WTC11 (cell line): ENCODE measurements at regions not wholly inside any gene's neighbourhood (a gene's known extent, or its start where the extent isn't known, plus 50 kb on each side); places are given as distances from the start of the nearest gene placed in this dataset.

ENCODE experiments used
- ATF1 ChIP-seq: sonication (generic); formaldehyde crosslinking; IDR thresholded peaks from 2 replicates; pipeline ENCODE4 v1.8.1; 2023; ENCODE audit warnings: mild to moderate bottlenecking, moderate library complexity, missing genetic modification reagents
- ATF3 ChIP-seq: sonication (generic); formaldehyde crosslinking; conservative IDR thresholded peaks from 2 replicates; pipeline ENCODE4 v1.8.1; 2022; ENCODE audit warnings: mild to moderate bottlenecking, missing genetic modification reagents
- GRHL2 ChIP-seq: fragments of 250-450 bp; sonication (Bioruptor Pico); IDR thresholded peaks from 2 replicates; pipeline ENCODE4 v1.8.0; 2022; ENCODE audit warnings: mild to moderate bottlenecking, moderate library complexity; ENCODE audit not compliant: insufficient replicate concordance, severe bottlenecking
- IRF2 ChIP-seq: sonication (generic); formaldehyde crosslinking; IDR thresholded peaks from 2 replicates; pipeline ENCODE4 v1.8.0; 2022; ENCODE audit warnings: low read depth, missing genetic modification reagents, borderline replicate concordance
- JUN ChIP-seq: sonication (generic); formaldehyde crosslinking; IDR thresholded peaks from 2 replicates; pipeline ENCODE4 v1.8.0; 2023; ENCODE audit warnings: mild to moderate bottlenecking, missing genetic modification reagents
- NR1H2 ChIP-seq: sonication (generic); formaldehyde crosslinking; IDR thresholded peaks from 2 replicates; pipeline ENCODE4 v1.9.0; 2021; ENCODE audit warnings: mild to moderate bottlenecking, moderate library complexity, missing genetic modification reagents
- SMAD3 ChIP-seq: sonication (generic); formaldehyde crosslinking; IDR thresholded peaks from 2 replicates; pipeline ENCODE4 v1.8.0; 2022; ENCODE audit warnings: missing genetic modification reagents, mild to moderate bottlenecking, borderline replicate concordance
- TEAD1 ChIP-seq: sonication (generic); formaldehyde crosslinking; IDR thresholded peaks from 2 replicates; pipeline ENCODE4 v1.8.0; 2022; ENCODE audit warnings: mild to moderate bottlenecking, missing genetic modification reagents
- ZNF532 ChIP-seq: fragments of 250-450 bp; sonication (Bioruptor Pico); IDR thresholded peaks from 2 replicates; pipeline ENCODE4 v1.9.0; 2021; ENCODE audit warnings: mild to moderate bottlenecking, borderline replicate concordance
- ZSCAN18 ChIP-seq: fragments of 250-450 bp; sonication (Bioruptor Pico); IDR thresholded peaks from 2 replicates; pipeline ENCODE4 v2.1.2; 2022; ENCODE audit warnings: mild to moderate bottlenecking, moderate library complexity
- TF ChIP-seq, protein P1 (sequence below): fragments of 200-600 bp; IDR thresholded peaks from 2 replicates; pipeline ENCODE4 v1.8.0; 2022; ENCODE audit warnings: antibody characterized with exemption
- TF ChIP-seq, protein P2 (sequence below): sonication (generic); formaldehyde crosslinking; IDR thresholded peaks from 2 replicates; pipeline ENCODE4 v1.8.1; 2023; ENCODE audit warnings: mild to moderate bottlenecking, missing genetic modification reagents
- TF ChIP-seq, protein P3 (sequence below): sonication (generic); formaldehyde crosslinking; IDR thresholded peaks from 2 replicates; pipeline ENCODE4 v1.8.0; 2022; ENCODE audit warnings: mild to moderate bottlenecking, missing genetic modification reagents
- TF ChIP-seq, protein P4 (sequence below): sonication (generic); formaldehyde crosslinking; IDR thresholded peaks from 2 replicates; pipeline ENCODE4 v1.8.0; 2022; ENCODE audit warnings: missing genetic modification reagents

- no peak for TF ChIP-seq NR1H2 (CRISPR knock-in tag)
- no peak for TF ChIP-seq ATF3 (CRISPR knock-in tag)
- TF ChIP-seq JUN (CRISPR knock-in tag): no peak
- TF ChIP-seq, protein P1, sequence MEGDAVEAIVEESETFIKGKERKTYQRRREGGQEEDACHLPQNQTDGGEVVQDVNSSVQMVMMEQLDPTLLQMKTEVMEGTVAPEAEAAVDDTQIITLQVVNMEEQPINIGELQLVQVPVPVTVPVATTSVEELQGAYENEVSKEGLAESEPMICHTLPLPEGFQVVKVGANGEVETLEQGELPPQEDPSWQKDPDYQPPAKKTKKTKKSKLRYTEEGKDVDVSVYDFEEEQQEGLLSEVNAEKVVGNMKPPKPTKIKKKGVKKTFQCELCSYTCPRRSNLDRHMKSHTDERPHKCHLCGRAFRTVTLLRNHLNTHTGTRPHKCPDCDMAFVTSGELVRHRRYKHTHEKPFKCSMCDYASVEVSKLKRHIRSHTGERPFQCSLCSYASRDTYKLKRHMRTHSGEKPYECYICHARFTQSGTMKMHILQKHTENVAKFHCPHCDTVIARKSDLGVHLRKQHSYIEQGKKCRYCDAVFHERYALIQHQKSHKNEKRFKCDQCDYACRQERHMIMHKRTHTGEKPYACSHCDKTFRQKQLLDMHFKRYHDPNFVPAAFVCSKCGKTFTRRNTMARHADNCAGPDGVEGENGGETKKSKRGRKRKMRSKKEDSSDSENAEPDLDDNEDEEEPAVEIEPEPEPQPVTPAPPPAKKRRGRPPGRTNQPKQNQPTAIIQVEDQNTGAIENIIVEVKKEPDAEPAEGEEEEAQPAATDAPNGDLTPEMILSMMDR: no peak
- no peak for TF ChIP-seq ATF1
- no peak for TF ChIP-seq IRF2 (CRISPR knock-in tag)
- TF ChIP-seq SMAD3 (CRISPR knock-in tag): no peak
- TF ChIP-seq, protein P2, sequence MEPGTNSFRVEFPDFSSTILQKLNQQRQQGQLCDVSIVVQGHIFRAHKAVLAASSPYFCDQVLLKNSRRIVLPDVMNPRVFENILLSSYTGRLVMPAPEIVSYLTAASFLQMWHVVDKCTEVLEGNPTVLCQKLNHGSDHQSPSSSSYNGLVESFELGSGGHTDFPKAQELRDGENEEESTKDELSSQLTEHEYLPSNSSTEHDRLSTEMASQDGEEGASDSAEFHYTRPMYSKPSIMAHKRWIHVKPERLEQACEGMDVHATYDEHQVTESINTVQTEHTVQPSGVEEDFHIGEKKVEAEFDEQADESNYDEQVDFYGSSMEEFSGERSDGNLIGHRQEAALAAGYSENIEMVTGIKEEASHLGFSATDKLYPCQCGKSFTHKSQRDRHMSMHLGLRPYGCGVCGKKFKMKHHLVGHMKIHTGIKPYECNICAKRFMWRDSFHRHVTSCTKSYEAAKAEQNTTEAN (CRISPR knock-in tag): no peak
- no peak for TF ChIP-seq GRHL2 (CRISPR knock-in tag)
- TF ChIP-seq, protein P3, sequence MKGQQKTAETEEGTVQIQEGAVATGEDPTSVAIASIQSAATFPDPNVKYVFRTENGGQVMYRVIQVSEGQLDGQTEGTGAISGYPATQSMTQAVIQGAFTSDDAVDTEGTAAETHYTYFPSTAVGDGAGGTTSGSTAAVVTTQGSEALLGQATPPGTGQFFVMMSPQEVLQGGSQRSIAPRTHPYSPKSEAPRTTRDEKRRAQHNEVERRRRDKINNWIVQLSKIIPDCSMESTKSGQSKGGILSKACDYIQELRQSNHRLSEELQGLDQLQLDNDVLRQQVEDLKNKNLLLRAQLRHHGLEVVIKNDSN (CRISPR knock-in tag): no peak
- TF ChIP-seq, protein P4, sequence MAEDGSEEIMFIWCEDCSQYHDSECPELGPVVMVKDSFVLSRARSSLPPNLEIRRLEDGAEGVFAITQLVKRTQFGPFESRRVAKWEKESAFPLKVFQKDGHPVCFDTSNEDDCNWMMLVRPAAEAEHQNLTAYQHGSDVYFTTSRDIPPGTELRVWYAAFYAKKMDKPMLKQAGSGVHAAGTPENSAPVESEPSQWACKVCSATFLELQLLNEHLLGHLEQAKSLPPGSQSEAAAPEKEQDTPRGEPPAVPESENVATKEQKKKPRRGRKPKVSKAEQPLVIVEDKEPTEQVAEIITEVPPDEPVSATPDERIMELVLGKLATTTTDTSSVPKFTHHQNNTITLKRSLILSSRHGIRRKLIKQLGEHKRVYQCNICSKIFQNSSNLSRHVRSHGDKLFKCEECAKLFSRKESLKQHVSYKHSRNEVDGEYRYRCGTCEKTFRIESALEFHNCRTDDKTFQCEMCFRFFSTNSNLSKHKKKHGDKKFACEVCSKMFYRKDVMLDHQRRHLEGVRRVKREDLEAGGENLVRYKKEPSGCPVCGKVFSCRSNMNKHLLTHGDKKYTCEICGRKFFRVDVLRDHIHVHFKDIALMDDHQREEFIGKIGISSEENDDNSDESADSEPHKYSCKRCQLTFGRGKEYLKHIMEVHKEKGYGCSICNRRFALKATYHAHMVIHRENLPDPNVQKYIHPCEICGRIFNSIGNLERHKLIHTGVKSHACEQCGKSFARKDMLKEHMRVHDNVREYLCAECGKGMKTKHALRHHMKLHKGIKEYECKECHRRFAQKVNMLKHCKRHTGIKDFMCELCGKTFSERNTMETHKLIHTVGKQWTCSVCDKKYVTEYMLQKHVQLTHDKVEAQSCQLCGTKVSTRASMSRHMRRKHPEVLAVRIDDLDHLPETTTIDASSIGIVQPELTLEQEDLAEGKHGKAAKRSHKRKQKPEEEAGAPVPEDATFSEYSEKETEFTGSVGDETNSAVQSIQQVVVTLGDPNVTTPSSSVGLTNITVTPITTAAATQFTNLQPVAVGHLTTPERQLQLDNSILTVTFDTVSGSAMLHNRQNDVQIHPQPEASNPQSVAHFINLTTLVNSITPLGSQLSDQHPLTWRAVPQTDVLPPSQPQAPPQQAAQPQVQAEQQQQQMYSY: no peak
- TF ChIP-seq ZSCAN18: no peak
- TF ChIP-seq TEAD1 (CRISPR knock-in tag): no peak
- no peak for TF ChIP-seq ZNF532 (CRISPR knock-in tag)
Observed at GRCh38 chr12:82625523-82625922, 61.2 kb upstream of the TMTC2 start.
